GM19240 (cell line): ENCODE measurements at regions not wholly inside any gene's neighbourhood (a gene's known extent, or its start where the extent isn't known, plus 50 kb on each side); places are given as distances from the start of the nearest gene placed in this dataset.

ENCODE experiments used
- DNase-seq: peaks from one replicate; pipeline ENCODE4 v3.0.0; 2011; ENCODE audit warnings: low spot score; ENCODE audit not compliant: insufficient read length

- no peak for DNase-seq
Observed at GRCh38 chr4:18815081-18815778, 793.7 kb upstream of the LCORL start.

GRCh38 chr4:18813771-18814170 lies 792.2 kb upstream of the LCORL start:
- no peak for DNase-seq

GRCh38 chr4:18813055-18813454 lies 791.5 kb upstream of the LCORL start:
- no peak for DNase-seq

GRCh38 chr4:18803781-18804180 lies 782.2 kb upstream of the LCORL start:
- no peak for DNase-seq

GRCh38 chr4:18798123-18798522 lies 776.6 kb upstream of the LCORL start:
- DNase-seq = no peak

- DNase-seq = no peak
Observed at GRCh38 chr4:18795794-18796193, 774.2 kb upstream of the LCORL start.

- DNase-seq = no peak
Observed at GRCh38 chr4:18777190-18777930, 755.8 kb upstream of the LCORL start.

GRCh38 chr4:18767921-18768320 lies 746.4 kb upstream of the LCORL start:
- DNase-seq = no peak

GRCh38 chr4:18756671-18757070 lies 735.1 kb upstream of the LCORL start:
- no peak for DNase-seq

GRCh38 chr4:18754180-18754579 lies 732.6 kb upstream of the LCORL start:
- no peak for DNase-seq

- DNase-seq = no peak
Observed at GRCh38 chr4:18751083-18751482, 729.5 kb upstream of the LCORL start.

- no peak for DNase-seq
Observed at GRCh38 chr4:18749391-18749790, 727.8 kb upstream of the LCORL start.

GRCh38 chr4:18736551-18736950 lies 715.0 kb upstream of the LCORL start:
- DNase-seq = no peak

- DNase-seq = no peak
Observed at GRCh38 chr4:18735740-18736268, 714.2 kb upstream of the LCORL start.

- DNase-seq = no peak
Observed at GRCh38 chr4:18734405-18734804, 712.9 kb upstream of the LCORL start.

GRCh38 chr4:18733961-18734360 lies 712.4 kb upstream of the LCORL start:
- no peak for DNase-seq

GRCh38 chr4:18722748-18723191 lies 701.2 kb upstream of the LCORL start:
- no peak for DNase-seq

GRCh38 chr4:18698119-18698883 lies 676.7 kb upstream of the LCORL start:
- DNase-seq = no peak

GRCh38 chr4:18695733-18696527 lies 674.4 kb upstream of the LCORL start:
- no peak for DNase-seq

GRCh38 chr4:18691431-18692200 lies 670.1 kb upstream of the LCORL start:
- DNase-seq = no peak
